Ishikawa (cell line): ENCODE measurements at regions not wholly inside any gene's neighbourhood (a gene's known extent, or its start where the extent isn't known, plus 50 kb on each side); places are given as distances from the start of the nearest gene placed in this dataset.

Source experiments
- CEBPB ChIP-seq: IDR thresholded peaks from 2 replicates; pipeline ENCODE4 v1.6.1; 2012
- CREB1 ChIP-seq: IDR thresholded peaks from 2 replicates; pipeline ENCODE4 v1.6.1; 2012; ENCODE audit warnings: low read depth
- EGR1 ChIP-seq: IDR thresholded peaks from 2 replicates; pipeline ENCODE4 v1.6.1; 2012
- EP300 ChIP-seq: IDR thresholded peaks from 2 replicates; pipeline ENCODE4 v1.6.1; 2012; ENCODE audit warnings: borderline replicate concordance
- MAX ChIP-seq: IDR thresholded peaks from 2 replicates; pipeline ENCODE4 v1.6.1; 2012
- REST ChIP-seq: IDR thresholded peaks from 2 replicates; pipeline ENCODE4 v1.6.1; 2012; ENCODE audit warnings: low read depth, mild to moderate bottlenecking
- TAF1 ChIP-seq: IDR thresholded peaks from 2 replicates; pipeline ENCODE4 v1.6.1; 2012; ENCODE audit warnings: low read depth, mild to moderate bottlenecking
- TEAD4 ChIP-seq: IDR thresholded peaks from 2 replicates; pipeline ENCODE4 v1.6.1; 2012
- YY1 ChIP-seq: IDR thresholded peaks from 2 replicates; pipeline ENCODE4 v1.6.1; 2012; ENCODE audit warnings: low read depth

- TF ChIP-seq TAF1 (no peak), REST (no peak), MAX (no peak), YY1 (no peak), EGR1 (no peak), CEBPB (no peak), CREB1 (no peak), TEAD4 (no peak), EP300 (no peak)
Observed at GRCh38 chr20:39364320-39364719, 402.2 kb downstream of the DHX35 start.
